Memory B cell (primary cell): ENCODE measurements at regions not wholly inside any gene's neighbourhood (a gene's known extent, or its start where the extent isn't known, plus 50 kb on each side); places are given as distances from the start of the nearest gene placed in this dataset.
"Not testable (repeated sequence)": the region's sequence is repeated elsewhere in the genome, so short reads cannot be mapped to it uniquely, and the experiment has no call there.

Experiments
- ATAC-seq: fragments of 150-1000 bp; cut with Tn5 transposase; 2 replicates; pipeline ENCODE4 v1.10.0; 2021; ENCODE audit warnings: low read depth, mild to moderate bottlenecking, moderate library complexity
- DNase-seq, 2 donors: peaks; one replicate each; pipeline ENCODE4 v3.0.0; 2022; ENCODE audit warnings: low spot score in 2 of 2
- H3K27ac Mint-ChIP-seq: one replicate; pipeline ENCODE4 v1.8.0; 2022; ENCODE audit warnings: mild to moderate bottlenecking, moderate library complexity, mixed read lengths
- H3K27me3 Mint-ChIP-seq: one replicate; pipeline ENCODE4 v1.8.0; 2022; ENCODE audit warnings: mixed read lengths
- H3K36me3 Mint-ChIP-seq: one replicate; pipeline ENCODE4 v1.8.0; 2022; ENCODE audit warnings: mild to moderate bottlenecking, mixed read lengths
- H3K4me1 Mint-ChIP-seq: one replicate; pipeline ENCODE4 v1.8.0; 2022; ENCODE audit warnings: mixed read lengths
- H3K4me3 Mint-ChIP-seq: one replicate; pipeline ENCODE4 v1.8.0; 2022; ENCODE audit warnings: mild to moderate bottlenecking, moderate library complexity, mixed read lengths
- H3K9me3 Mint-ChIP-seq: one replicate; pipeline ENCODE4 v1.8.0; 2022; ENCODE audit warnings: mixed read lengths

DNA sequence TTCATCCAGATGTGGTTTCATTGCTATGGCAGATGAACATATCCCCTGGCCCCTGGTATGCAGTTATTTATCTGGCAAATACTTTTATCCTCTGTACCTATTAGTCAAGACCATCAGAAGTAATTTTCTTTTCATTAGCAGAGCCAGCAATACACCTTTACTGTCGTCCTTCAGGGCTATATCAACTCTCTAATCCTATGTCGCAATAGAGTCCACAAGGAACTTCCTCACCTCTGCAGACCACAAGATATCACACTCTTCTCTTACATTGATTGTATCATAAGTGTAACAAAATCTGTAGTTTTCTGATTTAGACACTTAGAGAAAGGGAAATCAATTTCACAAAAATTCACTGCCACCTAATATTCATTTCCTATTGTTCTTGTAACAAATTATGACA is 252.9 kb upstream of the DCC start:
- ATAC-seq (no peak), DNase-seq (no peak)
- H3K27ac Mint-ChIP-seq = no peak overlapping the region
- H3K4me3 Mint-ChIP-seq = no peak overlapping the region
- H3K27me3 Mint-ChIP-seq = no peaks in the 10 kb centered on the region
- peaks cover 2% of the 10 kb centered on the region for H3K9me3 Mint-ChIP-seq
- H3K4me1 Mint-ChIP-seq = no peaks in the 10 kb centered on the region
- H3K36me3 Mint-ChIP-seq = no peaks in the 10 kb centered on the region

DNA sequence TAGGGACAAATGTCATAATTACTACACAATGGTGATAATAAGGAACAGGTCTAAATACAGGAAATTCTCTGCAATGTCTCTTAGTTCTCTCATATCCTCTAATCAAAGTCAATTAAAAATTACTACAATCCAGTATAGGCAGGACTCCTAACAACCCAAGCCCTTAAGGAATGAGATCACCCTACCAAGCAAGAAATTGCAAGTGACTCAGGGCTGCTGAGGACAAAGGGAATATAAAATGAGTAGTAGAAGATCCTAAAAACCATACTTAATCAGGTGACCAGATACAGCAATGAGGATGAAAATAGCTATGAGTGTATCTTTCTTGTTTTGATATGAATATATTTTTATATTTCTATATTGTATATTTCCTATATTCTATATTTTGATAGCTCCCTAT is 250.0 kb upstream of the DCC start:
- no peak for ATAC-seq
- Mint-ChIP-seq H3K27ac (no peak overlapping the region), H3K4me1 (no peaks in the 10 kb centered on the region), H3K4me3 (no peak overlapping the region), H3K27me3 (no peaks in the 10 kb centered on the region), H3K9me3 (peaks cover 1% of the 10 kb centered on the region), H3K36me3 (no peaks in the 10 kb centered on the region)
- no peak for DNase-seq

DNA sequence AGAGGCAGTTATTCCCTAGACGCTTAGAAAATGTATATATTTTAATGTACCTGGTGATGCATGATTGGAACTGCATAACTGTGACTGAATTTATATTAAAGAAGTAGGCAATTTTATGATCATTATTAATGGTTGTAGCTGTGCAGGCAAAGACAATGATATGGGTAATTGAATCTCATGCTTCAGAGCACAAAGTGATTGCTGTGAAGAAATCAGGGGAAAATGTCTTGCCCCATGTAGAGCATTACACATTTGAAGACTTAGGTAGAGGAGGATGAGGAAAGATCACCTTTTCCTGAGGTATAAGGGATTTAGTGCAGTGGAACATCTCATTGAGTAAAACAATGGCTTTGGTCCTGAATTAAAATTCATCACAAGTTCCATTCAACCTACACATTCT is 246.8 kb upstream of the DCC start:
- H3K27me3 Mint-ChIP-seq = no peaks in the 10 kb centered on the region
- no peak overlapping the region for H3K27ac Mint-ChIP-seq
- H3K9me3 Mint-ChIP-seq = peaks cover 3% of the 10 kb centered on the region
- H3K4me1 Mint-ChIP-seq = no peaks in the 10 kb centered on the region
- H3K36me3 Mint-ChIP-seq = no peaks in the 10 kb centered on the region
- DNase-seq (no peak), ATAC-seq (no peak)
- H3K4me3 Mint-ChIP-seq = no peak overlapping the region

DNA sequence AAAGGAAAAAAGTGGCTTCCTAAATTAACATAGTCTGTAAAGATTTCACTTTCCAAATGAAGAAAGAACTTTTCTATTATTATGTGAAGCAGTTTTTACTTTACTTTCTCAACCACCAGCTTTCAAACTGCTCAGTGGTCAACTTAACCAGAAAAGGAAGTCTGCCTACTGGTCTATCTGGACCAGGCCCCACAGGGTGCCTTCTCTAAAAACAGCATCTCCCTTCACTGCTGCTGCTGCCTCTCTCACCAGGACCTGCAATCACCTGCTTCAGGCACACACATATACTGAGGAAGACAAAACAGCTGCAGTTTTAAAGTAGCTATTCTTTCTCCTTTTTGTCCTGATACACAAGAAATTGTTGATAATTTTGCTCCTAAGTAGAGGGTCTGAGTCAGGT is 221.3 kb upstream of the DCC start:
- Mint-ChIP-seq H3K4me3 (no peak overlapping the region), H3K4me1 (no peaks in the 10 kb centered on the region), H3K27me3 (no peaks in the 10 kb centered on the region), H3K36me3 (no peaks in the 10 kb centered on the region), H3K27ac (no peak overlapping the region), H3K9me3 (peaks cover 2% of the 10 kb centered on the region)
- ATAC-seq (no peak), DNase-seq (no peak)

DNA sequence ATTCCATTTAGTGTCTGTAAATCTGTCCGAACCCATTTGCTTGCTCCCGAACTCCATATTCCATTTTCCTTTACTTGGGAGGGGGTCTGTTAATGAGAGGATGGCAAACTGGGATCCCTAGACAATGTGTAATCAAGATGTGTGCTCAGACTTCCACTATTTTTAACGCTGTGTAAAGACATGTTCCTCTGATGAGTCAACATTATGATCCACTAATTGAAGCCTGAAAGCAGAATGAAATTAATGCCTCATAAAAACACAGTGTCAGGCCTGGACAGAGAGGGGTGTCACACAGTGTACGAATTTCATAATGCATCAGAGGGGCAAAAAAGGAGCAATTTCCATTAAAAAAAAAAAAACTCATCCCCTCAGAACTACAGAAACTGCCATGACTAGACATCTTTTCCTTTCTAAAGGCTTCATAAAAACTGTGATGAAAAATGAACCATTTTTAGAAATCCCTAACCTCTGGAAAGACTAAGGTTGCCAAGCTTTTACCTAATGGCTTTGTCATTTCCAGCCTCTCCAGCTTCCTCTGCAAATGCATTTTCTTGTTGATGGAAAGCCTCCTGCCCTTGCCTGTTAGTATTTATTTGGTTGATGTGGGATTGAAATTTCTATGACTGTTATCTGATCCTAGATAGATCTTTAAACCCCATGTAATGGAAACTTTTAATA is 209.2 kb upstream of the DCC start:
- no peak for ATAC-seq
- no peaks in the 10 kb centered on the region for H3K36me3 Mint-ChIP-seq
- H3K4me1 Mint-ChIP-seq = no peaks in the 10 kb centered on the region
- no peak overlapping the region for H3K27ac Mint-ChIP-seq
- no peak for DNase-seq
- H3K4me3 Mint-ChIP-seq = no peak overlapping the region
- peaks cover 1% of the 10 kb centered on the region for H3K9me3 Mint-ChIP-seq
- no peaks in the 10 kb centered on the region for H3K27me3 Mint-ChIP-seq

DNA sequence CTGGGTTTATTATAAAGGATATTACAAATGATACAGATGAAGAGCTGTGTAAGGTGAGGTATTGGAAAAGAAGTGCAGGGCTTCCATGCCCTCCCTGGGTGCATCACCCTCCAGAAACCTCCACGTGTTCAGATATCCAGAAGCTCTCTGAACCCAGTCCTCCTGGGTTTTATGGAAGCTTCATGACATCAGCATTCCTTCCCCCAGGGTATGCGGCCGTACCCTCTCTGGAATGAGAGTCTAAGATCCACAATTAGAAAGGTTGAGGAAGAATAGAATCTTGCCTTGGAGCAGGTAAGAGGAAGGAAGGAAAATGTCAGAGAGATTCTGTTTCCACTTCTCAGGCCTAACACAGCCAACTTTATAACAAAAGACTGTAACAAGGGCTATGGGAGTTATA is 208.2 kb upstream of the DCC start:
- ATAC-seq (no peak), DNase-seq (no peak)
- no peaks in the 10 kb centered on the region for H3K36me3 Mint-ChIP-seq
- H3K4me3 Mint-ChIP-seq = no peak overlapping the region
- H3K27ac Mint-ChIP-seq = no peak overlapping the region
- peaks cover 5% of the 10 kb centered on the region for H3K9me3 Mint-ChIP-seq
- no peaks in the 10 kb centered on the region for H3K27me3 Mint-ChIP-seq
- no peaks in the 10 kb centered on the region for H3K4me1 Mint-ChIP-seq

DNA sequence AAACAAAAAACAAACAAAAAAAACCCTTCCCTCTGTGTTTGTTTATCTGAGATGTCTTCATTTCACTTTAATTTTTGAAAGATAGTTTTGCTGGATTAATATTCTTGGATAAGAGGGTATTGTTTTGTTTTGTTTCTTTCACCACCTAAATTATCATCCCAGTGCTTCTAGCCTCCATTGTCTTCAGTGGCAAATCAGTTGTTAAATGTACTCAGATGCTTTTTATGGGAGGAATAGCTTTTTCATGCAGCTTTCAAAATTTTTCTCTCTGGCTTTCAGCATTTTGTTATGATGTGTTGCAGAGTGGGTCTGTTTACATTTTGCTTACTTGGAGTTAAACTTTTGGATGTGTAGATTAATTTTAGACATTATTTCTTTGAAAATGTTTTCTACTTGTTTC is 203.5 kb upstream of the DCC start:
- Mint-ChIP-seq H3K4me1 (peaks cover 9% of the 10 kb centered on the region), H3K27ac (no peak overlapping the region), H3K9me3 (peaks cover 6% of the 10 kb centered on the region), H3K4me3 (no peak overlapping the region), H3K36me3 (no peaks in the 10 kb centered on the region), H3K27me3 (no peaks in the 10 kb centered on the region)
- ATAC-seq (no peak), DNase-seq (no peak)

DNA sequence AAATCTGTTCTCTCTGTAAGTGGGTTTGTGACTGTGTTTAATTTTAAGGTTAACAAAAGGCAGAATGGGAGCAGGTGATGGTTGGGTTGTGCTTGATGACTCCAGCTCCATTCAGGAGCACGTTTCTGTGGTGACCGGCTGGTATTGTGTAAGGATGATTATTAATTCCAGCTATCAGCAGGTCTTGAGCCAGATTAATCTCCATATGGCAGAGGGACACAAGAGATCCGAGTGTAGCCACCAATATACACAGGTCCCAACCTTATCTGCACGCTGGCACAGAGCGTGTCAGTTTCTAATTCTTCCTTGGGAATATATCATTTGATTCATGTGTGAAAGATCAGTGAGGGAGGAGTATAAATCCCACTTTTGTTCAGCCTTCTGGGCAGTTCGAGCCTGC is 199.0 kb upstream of the DCC start:
- DNase-seq = no peak
- Mint-ChIP-seq H3K27ac (no peak overlapping the region), H3K4me1 (peaks cover 9% of the 10 kb centered on the region), H3K9me3 (peaks cover 13% of the 10 kb centered on the region), H3K36me3 (peaks cover 2% of the 10 kb centered on the region), H3K27me3 (no peaks in the 10 kb centered on the region), H3K4me3 (no peak overlapping the region)
- ATAC-seq = no peak

DNA sequence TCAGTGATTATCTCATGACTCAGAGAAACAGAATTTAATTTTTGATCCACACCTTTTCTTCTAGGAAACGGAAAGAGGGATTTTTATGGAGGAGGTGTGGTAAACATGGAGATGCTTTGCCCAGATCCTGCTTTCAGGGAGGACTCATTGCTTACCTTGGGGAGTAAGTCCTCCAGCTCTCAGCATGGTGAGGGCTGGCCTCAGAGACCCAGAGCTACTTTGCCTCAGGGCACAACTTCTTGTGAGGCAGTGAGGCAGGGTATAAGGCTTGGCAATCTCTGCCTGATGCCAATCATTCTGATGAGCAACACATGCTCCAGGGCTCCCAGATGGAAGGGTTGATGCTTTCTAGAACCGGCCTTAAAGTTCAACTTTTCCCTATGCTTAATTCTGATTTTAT is 189.9 kb upstream of the DCC start:
- Mint-ChIP-seq H3K4me1 (peaks cover 2% of the 10 kb centered on the region), H3K27ac (no peak overlapping the region), H3K36me3 (no peaks in the 10 kb centered on the region), H3K9me3 (peaks cover 3% of the 10 kb centered on the region), H3K4me3 (no peak overlapping the region), H3K27me3 (no peaks in the 10 kb centered on the region)
- DNase-seq (no peak), ATAC-seq (no peak)

DNA sequence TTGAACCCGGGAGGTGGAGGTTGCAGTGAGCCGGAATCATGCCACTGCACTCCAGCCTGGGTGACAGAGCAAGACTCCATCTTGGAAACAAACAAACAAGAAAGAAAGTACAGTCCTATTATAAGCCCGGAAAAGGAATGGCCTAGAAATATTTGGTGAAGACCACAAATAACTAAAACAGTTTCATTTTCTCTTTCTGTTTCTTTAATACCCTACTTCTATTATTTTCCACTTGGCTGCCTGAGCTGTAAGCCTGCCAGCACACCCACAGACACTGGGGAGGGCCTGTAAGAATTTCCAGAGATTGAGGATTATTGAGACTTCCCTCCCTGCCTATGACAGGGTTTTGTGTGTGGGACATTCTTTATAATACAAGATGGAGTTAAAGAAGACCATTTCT is 188.0 kb upstream of the DCC start:
- no peak overlapping the region for H3K4me3 Mint-ChIP-seq
- no peaks in the 10 kb centered on the region for H3K9me3 Mint-ChIP-seq
- H3K4me1 Mint-ChIP-seq = peaks cover 2% of the 10 kb centered on the region
- peak overlapping the region; percentile 64 for H3K27ac Mint-ChIP-seq
- peak; percentile 84 for ATAC-seq
- DNase-seq = no peak
- H3K27me3 Mint-ChIP-seq = no peaks in the 10 kb centered on the region
- no peaks in the 10 kb centered on the region for H3K36me3 Mint-ChIP-seq

DNA sequence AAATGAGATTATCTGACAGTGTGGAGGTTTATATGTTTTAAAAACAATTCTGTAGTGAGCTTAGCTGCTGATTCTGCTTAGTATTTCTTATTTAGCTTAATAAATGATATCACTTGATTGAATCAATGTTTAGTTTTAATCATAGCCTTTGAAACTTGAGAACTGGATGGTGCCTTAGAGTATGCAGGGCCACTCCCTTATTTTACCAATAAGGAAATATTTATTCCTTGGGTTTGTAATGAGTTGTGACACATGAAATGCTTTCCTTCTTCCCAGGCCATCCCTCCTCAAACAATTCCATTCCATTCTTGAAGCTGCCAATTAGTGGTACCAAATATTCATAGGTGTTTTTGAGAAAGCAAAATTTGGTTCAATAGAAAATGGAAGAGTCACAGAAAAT is 183.8 kb upstream of the DCC start:
- H3K4me3 Mint-ChIP-seq = no peak overlapping the region
- H3K27ac Mint-ChIP-seq = no peak overlapping the region
- ATAC-seq (no peak), DNase-seq (no peak)
- no peaks in the 10 kb centered on the region for H3K36me3 Mint-ChIP-seq
- no peaks in the 10 kb centered on the region for H3K9me3 Mint-ChIP-seq
- peaks cover 2% of the 10 kb centered on the region for H3K4me1 Mint-ChIP-seq
- H3K27me3 Mint-ChIP-seq = no peaks in the 10 kb centered on the region

DNA sequence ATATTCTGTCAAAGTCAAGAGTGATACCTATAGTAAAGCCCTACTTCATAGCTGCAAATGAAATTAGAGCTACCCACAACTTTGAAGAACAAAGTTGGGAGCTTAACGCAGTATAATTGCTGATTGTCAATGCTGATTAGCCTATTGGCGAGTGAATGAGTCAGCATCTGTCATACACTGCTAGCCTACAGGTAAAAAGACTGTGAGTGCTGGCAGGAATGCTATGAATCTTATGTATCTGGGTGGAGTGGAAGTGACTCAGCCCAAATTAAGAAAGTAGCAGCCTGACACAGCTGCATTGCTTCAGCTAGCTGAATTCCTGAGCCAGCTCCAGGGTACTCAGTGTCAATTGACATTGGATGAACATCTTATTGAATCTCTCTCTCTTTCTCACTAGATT is 179.4 kb upstream of the DCC start:
- Mint-ChIP-seq H3K4me3 (no peak overlapping the region), H3K36me3 (peaks cover 1% of the 10 kb centered on the region), H3K27me3 (no peaks in the 10 kb centered on the region), H3K9me3 (peaks cover 2% of the 10 kb centered on the region), H3K4me1 (no peaks in the 10 kb centered on the region), H3K27ac (no peak overlapping the region)
- DNase-seq = no peak
- ATAC-seq = no peak

DNA sequence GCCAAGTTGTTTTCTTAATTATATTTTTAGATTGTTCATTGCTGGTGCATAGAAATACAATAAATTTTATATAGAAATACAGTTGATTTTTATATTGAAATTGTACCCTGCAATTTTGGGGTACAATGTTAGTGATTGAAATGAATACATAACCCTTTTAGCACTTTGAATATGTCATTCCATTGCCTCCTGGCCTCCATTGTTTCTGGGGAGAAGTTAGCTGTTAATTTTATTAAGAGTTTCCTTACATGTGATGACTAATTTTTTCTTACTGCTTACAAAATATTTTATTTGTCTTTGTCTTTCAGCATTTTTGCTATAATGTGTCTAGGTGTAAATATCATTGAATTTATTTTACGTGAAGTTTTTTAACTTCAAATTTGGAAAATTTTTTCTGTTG is 176.5 kb upstream of the DCC start:
- ATAC-seq (no peak), DNase-seq (no peak)
- Mint-ChIP-seq H3K4me3 (no peak overlapping the region), H3K9me3 (peaks cover 2% of the 10 kb centered on the region), H3K27ac (no peak overlapping the region), H3K4me1 (no peaks in the 10 kb centered on the region), H3K36me3 (peaks cover 1% of the 10 kb centered on the region), H3K27me3 (no peaks in the 10 kb centered on the region)

DNA sequence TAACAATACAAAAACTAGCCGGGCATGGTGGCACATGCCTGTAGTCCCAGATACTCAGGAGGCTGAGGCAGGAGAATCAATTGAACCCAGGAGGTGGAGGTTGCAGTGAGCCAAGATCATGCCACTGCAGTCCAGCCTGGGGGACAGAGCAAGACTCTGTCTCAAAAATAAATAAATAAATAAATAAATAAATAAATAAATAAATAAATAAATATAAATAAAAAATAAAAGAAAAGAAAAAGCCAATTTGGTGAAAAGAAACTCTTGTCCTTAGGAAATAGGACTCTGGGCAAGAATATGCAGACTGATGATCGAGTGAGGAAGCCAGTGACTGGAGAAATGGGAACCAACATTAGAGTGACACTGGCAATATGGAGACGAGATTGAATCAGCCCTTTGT is 171.9 kb upstream of the DCC start:
- not testable (repeated sequence) for H3K36me3 Mint-ChIP-seq, H3K9me3 Mint-ChIP-seq, H3K27ac Mint-ChIP-seq, H3K4me3 Mint-ChIP-seq, H3K27me3 Mint-ChIP-seq, ATAC-seq, DNase-seq, H3K4me1 Mint-ChIP-seq

DNA sequence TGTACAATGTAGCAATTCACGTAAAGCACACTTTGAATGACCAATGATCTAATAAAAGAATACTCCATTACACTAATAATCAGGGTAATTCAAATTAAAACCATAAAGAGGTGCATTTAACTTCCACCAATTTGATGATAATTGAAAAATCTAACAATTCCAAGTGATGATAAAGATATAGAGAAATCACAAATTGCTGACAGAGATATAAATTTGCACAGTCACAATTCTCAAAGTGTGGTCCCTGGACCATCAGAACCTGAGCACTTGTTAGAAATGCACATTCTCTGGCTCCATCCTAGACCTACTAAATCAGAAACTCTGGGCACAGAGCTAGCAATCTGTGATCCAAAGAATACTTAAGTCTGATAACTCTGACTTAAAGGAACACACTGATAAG is 165.8 kb upstream of the DCC start:
- no peak for ATAC-seq
- Mint-ChIP-seq H3K4me1 (no peaks in the 10 kb centered on the region), H3K36me3 (no peaks in the 10 kb centered on the region), H3K9me3 (peaks cover 2% of the 10 kb centered on the region), H3K4me3 (no peak overlapping the region), H3K27ac (no peak overlapping the region), H3K27me3 (no peaks in the 10 kb centered on the region)
- DNase-seq = no peak
